SU-DHL-6 (cell line): ENCODE measurements at regions not wholly inside any gene's neighbourhood (a gene's known extent, or its start where the extent isn't known, plus 50 kb on each side); places are given as distances from the start of the nearest gene placed in this dataset.

Source experiments
- EZH2phosphoT487 ChIP-seq: fragments of 200-600 bp; sonication (generic), shearing (Covaris generic); conservative IDR thresholded peaks from 2 replicates; pipeline ENCODE4 v1.6.1; 2018; ENCODE audit warnings: mild to moderate bottlenecking, antibody characterized with exemption, low read length, moderate library complexity, mixed read lengths
- TF ChIP-seq, protein P1 (sequence below): fragments of 200-600 bp; sonication (generic); IDR thresholded peaks from one replicate; pipeline ENCODE4 v1.5.1; 2017; ENCODE audit warnings: antibody characterized with exemption, mild to moderate bottlenecking, low read length, moderate library complexity; ENCODE audit not compliant: insufficient read depth, poor library complexity, severe bottlenecking

DNA sequence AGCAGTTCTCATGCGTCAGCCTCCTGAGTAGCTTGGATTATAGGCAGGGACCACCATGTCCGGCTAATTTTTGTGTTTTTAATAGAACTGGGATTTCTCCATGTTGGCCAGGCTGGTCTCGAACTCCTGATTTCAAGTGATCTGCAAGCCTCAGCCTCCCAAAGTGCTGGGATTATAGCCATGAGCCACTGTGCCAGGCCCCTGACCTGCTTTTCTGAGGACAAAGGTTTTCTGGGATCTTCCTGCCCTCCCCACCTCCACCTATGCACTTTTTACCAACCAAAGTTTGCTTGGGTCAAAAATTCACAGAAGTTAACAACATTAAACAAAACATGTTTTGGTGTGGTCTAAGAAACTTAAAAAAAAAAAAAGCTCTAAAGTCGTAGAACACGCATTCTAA is 259.9 kb downstream of the HAUS1 start:
- TF ChIP-seq, protein P1, sequence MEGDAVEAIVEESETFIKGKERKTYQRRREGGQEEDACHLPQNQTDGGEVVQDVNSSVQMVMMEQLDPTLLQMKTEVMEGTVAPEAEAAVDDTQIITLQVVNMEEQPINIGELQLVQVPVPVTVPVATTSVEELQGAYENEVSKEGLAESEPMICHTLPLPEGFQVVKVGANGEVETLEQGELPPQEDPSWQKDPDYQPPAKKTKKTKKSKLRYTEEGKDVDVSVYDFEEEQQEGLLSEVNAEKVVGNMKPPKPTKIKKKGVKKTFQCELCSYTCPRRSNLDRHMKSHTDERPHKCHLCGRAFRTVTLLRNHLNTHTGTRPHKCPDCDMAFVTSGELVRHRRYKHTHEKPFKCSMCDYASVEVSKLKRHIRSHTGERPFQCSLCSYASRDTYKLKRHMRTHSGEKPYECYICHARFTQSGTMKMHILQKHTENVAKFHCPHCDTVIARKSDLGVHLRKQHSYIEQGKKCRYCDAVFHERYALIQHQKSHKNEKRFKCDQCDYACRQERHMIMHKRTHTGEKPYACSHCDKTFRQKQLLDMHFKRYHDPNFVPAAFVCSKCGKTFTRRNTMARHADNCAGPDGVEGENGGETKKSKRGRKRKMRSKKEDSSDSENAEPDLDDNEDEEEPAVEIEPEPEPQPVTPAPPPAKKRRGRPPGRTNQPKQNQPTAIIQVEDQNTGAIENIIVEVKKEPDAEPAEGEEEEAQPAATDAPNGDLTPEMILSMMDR = no peak
- no peak for TF ChIP-seq EZH2phosphoT487
